ENCODE measurements at regions not wholly inside any gene's neighbourhood (a gene's known extent, or its start where the extent isn't known, plus 50 kb on each side); places are given as distances from the start of the nearest gene placed in this dataset.
"Not testable (repeated sequence)": the region's sequence is repeated elsewhere in the genome, so short reads cannot be mapped to it uniquely, and the experiment has no call there.

DNA sequence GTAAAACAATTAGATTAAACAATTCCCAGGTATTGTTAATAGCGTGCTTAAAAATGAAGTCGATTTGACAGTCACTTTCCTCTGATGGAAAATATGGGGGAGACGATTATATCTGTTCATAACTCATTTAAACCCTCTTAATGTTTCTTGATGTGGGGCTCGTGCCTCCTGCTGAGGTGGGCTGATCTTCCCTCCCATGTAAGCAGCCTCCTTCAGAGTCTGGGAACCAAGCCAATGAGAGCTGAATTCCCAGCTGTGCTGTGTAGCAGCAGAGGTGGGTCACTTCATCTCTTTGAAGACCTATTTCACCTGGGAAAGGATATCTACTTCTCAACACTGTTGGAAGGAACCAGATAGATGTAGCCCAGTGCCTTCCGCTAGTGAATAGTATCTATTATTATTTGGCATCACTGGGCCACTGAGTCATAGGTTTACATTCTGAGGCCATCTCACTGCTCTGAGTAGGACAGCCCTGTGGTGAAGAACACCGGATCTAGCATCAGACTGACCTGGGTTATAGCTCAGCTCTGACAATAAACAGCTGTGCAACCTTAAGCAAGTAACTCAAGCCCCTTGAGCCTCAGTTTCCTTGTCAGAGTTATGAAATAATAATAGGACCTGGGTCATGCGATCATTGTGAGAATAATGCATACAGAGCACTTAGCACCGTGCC lies 85.3 kb upstream of the C16orf82 start:
- no peak for DNase-seq (ENCODE audit: low read depth in 3 of 3)

DNA sequence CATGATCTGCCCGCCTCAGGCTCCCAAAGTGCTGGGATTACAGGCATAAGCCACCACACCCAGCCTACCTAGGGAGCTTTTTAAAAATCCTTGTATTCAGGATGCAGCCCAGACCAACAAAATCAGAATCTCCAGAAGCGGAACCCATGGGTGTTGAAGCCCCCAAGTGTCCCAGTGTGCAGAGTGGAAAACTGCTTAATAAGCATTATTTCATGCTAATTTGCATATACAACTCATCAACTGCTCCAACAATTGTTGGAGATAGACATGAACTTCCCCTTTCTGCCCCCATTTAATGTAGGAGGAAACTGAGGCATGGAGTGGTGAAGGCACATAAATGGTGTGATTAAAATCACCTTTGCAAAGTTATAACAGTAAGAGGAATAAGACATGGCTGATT lies 84.3 kb upstream of the C16orf82 start:
- no peak for DNase-seq (ENCODE audit: low read depth in 3 of 3)

DNA sequence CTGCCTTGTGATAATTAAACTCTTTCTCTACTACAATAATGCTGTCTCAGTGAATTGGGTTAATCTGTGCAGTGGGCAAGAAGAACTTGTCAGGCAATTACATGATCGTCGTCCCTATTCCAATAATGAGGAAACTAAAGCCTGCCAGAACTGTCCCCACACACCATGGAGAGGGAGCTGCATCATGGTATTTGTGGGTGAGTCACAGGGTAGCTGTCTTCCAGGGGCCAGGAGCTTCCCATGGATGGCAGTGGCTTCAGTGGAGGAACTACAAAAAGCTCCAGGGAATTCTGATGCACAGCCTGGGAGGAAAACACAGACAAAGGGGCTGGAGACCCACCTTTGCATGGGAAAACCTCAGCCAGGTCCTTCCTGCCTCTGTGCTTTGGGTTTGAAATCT lies 83.3 kb upstream of the C16orf82 start:
- no peak for DNase-seq (ENCODE audit: low read depth in 3 of 3)

DNA sequence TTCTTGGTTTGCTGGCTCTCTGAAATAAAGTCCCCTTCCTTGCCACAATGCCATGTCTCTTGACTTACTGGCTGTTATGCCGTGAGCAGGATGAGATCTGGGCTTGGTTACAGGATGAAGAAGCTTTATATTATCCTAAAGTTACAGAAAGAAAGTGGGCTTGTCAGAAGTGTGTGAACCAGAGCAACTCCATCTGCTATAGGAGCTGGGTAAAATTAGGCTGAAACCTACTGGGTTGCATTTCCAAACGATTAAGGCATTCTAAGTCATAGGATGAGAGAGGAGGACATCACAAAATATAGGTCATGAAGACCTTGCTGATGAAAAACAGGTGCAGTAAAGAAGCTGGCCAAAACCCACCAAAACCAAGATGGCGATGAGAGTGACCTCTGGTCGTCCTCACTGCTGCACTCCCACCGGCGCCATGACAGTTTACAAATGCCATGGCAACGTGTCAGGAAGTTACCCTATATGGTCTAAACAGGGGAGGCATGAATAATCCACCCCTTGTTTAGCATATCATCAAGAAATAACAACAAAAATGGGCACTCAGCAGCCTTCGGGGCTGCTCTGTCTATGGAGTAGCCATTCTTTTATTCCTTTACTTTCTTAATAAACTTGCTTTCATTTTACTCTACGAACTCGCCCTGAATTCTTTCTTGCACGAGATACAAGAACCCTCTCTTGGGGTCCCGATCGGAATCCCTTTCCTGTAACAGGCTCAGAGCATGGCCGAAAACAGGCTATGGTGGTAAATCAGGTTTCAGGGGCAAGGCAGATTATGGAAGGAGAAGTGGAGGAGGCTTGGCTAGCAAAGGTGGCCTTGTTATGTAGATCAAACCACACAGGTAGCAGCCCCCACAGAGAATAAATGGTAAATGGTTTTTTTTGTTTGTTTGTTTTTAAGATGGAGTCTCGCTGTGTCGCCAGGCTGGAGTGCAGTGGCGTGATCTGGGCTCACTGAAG lies 81.3 kb upstream of the C16orf82 start:
- DNase-seq (ENCODE audit: low read depth in 3 of 3), result no peak

DNA sequence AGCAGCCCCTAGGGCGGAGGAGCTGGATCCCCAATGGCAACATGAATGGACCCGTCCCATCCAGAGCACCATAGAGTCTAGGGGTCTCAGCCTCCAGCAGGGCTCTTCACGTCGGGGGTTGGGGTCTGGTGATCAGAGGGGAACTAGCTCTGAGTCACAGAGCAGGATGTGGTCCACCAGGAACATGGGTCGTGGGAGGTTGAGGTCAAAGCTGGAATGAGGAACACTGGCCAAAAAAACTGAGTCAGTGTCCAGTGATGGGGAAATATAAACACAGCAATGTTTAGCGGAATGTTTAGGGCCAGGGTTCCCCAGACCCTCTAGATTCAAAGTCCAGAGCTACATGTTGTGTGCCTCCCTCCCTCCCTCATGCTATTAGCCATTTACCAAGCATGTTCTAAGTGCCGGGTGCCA lies 79.1 kb upstream of the C16orf82 start:
- DNase-seq (ENCODE audit: low read depth in 3 of 3), result no peak

DNA sequence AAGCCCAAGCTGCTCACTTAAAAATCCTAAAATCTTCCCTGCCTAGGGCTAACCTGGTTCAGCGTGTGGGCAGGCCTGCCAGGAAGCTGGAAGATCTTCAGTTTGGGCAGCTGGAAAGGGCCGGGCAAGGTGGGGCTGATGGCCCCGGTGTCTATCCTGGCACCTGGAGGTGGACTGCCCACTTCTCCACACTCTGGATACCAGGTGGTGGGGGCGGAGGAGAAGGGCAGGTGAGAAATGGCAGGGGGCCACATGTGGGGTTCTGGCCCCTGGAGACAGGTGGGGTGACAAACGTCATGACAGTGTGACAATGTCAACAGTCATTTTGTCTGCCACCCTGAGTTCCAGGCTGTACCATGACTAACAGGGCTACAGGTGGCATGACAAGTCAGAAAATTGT lies 78.5 kb upstream of the C16orf82 start:
- no peak for DNase-seq (ENCODE audit: low read depth in 3 of 3)

DNA sequence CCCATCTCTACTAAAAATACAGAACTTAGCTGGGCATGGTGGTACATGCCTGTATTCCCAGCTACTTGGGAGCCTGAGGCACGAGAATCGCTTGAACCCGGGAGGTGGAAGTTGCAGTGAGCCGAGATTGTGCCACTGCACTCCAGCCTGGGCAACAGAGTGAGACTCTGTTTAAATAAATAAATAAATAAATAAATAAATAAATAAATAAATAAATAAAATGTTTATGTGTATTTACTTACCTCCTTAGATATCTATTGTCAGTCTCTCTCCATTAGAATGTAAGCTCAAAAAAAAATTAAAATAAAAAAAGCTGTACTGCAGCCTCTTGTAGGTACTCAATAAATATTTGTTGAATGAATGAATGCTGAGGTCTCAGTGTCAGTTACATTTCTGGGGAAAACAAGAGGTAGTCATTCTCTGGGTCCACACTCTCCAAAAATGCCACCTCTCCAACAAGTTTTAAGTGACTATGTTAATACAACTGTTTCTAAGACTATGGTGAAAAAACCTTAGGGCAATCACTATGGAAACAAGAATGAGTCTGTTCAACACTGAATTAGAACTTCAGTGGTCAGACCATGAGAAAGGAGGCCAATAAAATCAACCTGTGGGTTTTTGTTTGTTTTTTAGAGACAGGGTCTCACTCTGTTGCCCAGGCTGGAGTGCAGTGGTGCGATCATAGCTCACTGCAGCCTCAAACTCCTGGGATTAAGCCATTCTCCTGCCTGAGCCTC lies 76.2 kb upstream of the C16orf82 start:
- not testable (repeated sequence) for DNase-seq (ENCODE audit: low read depth in 3 of 3)

DNA sequence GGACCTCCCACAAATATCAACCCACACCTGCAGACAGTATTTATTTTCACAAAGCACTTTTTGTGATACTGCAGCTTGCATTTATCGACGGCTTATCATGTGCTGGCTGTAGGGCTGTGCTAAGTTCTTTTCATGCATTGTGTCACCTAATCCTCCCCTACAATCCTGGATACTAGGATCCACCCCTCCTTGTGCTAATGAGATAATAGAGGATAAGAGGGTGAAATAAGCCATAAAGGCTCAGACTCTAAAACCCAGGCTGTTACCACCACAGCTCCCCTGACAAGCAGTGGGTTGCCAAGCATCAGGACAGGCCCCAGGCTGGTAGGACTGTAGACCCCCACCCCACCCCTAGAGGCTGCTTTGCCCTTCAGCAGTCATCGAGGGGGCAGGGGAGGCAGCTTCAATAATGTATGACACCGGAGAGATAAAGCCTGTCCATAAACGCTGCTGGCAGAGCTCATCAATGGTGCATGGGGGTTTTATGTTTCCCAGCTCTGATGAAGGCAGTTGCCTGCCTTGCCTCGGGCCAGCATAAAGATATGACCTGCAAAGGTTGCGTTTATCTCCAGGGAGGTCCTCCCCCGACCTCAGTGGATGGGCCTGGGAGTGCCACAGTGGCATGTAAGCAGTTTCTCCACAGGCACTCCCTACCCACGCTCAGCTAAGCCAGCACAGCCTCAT lies 73.9 kb upstream of the C16orf82 start:
- no peak for DNase-seq (ENCODE audit: low read depth in 3 of 3)

DNA sequence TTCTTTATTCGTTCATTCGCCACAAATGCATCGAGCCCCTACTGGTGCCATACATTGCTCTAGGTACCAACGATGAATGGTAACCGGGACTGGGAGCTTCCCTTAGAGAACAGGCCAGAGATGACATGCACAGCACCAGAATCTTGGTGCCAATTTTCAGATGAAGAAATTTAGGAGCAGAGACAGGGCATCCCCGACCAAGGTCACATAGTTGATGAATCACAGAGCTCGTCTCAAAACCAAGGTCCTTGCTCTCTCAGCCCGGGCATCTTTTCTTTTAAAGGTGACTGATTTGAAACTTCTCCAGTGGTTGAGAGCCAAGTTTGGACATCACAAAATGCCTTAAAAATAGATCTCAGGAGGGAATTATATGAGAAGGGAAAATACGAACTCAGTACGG lies 73.2 kb upstream of the C16orf82 start:
- no peak for DNase-seq (ENCODE audit: low read depth in 3 of 3)

DNA sequence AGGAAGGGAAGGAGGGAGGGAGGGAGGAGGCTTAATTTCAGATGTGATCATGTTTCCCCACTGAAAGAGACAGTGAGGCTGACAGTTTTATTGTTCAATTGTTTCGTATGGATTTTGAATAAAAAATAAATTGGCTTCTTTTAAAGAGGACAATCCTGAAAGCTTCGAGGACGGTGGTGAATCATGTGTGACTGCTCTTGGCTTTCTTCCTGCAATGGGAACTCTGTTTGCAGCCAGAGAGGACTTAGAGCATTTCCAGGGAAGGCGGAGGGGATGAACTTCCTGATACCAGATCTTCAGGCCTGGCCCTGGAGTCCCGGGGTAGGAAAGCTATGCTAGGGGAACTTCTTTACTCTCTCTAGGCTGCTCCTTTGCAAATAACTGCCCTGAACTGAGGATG lies 72.8 kb upstream of the C16orf82 start:
- DNase-seq (ENCODE audit: low read depth in 3 of 3), result no peak

DNA sequence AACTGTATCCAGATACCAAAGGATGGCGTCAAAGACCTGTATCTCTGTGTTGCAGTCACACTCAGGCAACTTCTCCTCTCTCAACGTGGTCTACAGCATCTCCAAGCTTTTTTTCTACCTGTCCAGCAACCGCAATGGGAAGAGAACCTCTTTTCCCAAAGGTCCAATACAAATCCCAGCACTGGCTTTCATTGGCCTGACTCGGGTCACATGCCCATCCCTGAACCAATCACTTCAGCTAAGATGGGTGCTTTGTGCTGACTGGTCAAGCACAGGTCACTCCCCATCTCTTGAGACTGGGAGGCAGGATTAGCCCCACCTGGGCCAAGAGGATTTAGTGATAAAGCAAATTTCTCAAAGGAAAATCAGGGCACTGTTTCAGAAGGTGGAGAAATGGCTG lies 71.2 kb upstream of the C16orf82 start:
- DNase-seq (ENCODE audit: low read depth in 3 of 3), result no peak

DNA sequence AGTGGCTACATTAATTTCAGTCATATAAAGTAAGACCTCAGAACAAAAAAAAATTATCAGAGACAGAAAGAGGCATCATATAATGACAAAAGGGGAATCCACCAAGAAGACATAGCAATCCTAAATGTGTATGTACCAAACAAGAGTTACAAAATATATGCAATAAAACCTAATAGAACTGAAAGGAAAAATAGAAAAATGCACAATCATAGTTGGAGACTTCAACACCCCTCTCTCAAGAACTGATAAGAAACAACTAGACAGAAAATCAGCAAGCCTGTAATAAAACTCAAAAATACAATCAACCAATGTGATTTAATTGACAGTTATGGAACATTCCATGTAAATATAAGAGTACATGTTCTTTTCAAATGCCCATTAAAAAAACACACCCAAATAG lies 61.3 kb upstream of the C16orf82 start:
- DNase-seq (ENCODE audit: low read depth in 3 of 3), result no peak
